ENCODE measurements at regions not wholly inside any gene's neighbourhood (a gene's known extent, or its start where the extent isn't known, plus 50 kb on each side); places are given as distances from the start of the nearest gene placed in this dataset.
"Not testable (repeated sequence)": the region's sequence is repeated elsewhere in the genome, so short reads cannot be mapped to it uniquely, and the experiment has no call there.

DNA sequence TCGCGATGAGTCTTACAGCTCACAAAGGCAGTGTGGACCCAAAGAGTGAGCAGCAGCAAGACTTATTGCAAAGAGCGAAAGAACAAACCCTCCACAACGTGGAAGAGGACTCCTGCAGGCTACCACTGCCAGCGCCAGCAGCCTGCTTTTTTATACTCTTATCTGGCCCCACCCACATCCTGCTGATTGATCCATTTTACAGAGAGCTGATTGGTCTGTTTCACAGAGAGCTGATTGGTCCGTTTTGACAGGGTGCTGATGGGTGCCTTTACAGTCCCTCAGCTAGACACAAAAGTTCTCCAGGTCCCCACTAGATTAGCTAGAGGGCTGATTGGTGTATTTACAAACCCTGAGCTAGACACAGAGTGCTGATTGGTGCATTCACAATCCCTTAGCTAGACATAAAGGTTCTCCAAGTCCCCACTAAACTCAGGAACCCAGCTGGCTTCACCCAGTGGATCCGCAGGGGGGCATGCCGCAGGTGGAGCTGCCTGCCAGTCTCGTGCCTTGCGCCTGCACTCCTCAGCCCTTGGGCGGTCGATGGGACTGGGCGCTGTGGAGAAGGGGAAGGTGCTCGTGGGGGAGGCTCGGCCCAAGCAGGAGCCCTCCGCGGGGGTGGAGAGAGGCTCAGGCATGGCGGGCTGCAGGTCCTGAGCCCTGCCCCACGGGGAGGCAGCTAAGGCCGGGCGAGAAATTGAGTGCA lies 75.7 kb downstream of the QDPR start:
- not testable (repeated sequence) for DNase-seq, H3K36me3 Mint-ChIP-seq

DNA sequence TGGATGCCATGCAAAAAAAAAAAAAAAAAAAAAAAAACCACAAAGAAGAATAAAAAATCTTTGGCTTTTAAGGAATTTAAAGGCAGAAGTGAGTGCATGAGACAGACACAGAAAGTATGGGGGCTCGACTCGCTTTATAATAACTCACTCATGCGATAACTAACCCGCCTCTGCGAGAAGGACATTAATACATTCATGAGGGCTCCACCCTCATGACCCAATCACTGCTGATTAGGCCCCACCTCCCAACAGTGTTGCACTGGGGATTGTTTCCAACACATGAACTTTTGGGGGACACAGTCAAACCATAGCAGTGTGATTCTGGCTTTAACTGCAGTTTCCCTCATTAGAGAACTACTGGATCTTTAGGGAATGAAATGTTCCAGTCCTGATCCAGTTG lies 78.1 kb downstream of the QDPR start:
- Mint-ChIP-seq H3K4me3 (no peak overlapping the region), H3K4me1 (no peaks in the 10 kb centered on the region), H3K36me3 (no peaks in the 10 kb centered on the region), H3K27ac (no peak overlapping the region), H3K9me3 (peaks cover 8% of the 10 kb centered on the region), H3K27me3 (peaks cover 2% of the 10 kb centered on the region)
- POLR2A ChIA-PET = no interaction called here
- ATAC-seq (ENCODE audit: low read depth) (no peak), DNase-seq (no peak)

More for the DNA sequence above, 75.7 kb downstream of the QDPR start:
- POLR2A ChIA-PET; H3K9me3 Mint-ChIP-seq; ATAC-seq (ENCODE audit: low read depth); H3K4me1 Mint-ChIP-seq; H3K27me3 Mint-ChIP-seq; H3K27ac Mint-ChIP-seq; H3K4me3 Mint-ChIP-seq: not testable (repeated sequence)

DNA sequence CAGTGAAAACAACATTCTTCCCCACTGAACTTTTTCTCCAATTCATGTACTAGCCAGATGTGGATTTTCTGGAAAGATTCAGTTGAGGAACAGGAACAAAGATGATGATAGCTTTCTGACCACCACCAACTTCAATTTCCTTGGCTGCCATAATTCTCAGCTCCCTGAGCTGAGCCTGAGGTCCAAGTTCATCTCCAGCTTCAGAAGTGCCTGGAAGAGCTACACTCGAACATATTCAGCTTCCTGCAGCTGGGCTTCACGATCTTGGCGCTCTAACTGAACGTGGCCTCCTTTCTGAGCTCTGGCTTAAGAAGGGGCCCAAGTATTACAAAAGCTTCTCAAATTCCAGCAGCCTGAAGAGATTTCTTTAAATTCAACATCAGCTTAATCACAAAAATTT lies 83.9 kb downstream of the QDPR start:
- H3K9me3 Mint-ChIP-seq = peaks cover 5% of the 10 kb centered on the region
- ATAC-seq (ENCODE audit: low read depth) = no peak
- no peak overlapping the region for H3K4me3 Mint-ChIP-seq
- H3K27ac Mint-ChIP-seq = no peak overlapping the region
- no peak for DNase-seq
- peaks cover 2% of the 10 kb centered on the region for H3K27me3 Mint-ChIP-seq
- POLR2A ChIA-PET = no interaction called here
- no peaks in the 10 kb centered on the region for H3K4me1 Mint-ChIP-seq
- no peaks in the 10 kb centered on the region for H3K36me3 Mint-ChIP-seq

DNA sequence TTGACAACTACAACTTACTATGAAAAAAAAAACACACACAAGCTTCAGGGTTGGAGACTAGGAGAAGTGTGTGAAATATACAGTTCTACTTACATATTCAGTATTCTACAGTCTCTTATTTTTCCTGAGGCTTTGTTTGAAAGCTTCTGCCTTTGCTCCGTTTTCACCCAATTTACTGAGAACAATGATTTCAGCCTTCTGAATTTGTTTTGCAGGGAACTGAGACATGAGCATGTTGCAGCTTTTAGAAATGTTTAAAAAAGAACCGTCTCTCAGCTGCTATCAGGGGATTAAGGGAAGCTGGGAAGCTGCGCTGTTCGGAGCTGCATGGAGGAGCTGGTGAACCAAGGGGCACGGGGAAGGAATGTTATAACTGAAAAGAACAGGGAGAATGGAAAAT lies 85.7 kb downstream of the QDPR start:
- Mint-ChIP-seq H3K27ac (no peak overlapping the region), H3K27me3 (peaks cover 2% of the 10 kb centered on the region), H3K9me3 (peaks cover under 1% of the 10 kb centered on the region), H3K4me1 (no peaks in the 10 kb centered on the region), H3K36me3 (no peaks in the 10 kb centered on the region), H3K4me3 (no peak overlapping the region)
- DNase-seq (no peak), ATAC-seq (ENCODE audit: low read depth) (no peak)
- POLR2A ChIA-PET = no interaction called here

DNA sequence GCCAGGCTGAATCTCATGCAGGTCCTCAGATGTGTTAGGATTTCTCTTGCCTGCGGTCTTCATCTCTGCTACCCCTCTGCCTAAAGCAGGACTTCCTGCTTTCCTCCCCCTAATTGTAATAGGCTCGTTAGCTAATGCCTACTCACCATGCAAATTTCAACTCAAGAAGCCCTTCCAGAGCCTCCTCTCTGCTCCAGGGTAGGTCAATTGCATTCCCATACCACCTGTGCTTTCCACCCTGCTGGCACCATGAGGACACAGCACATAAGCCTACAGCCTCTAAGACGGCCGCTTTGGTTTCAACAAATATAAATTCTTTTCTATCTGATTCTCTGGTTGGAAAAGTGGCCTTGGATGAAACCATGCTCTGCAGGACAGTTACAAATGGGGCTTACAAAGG lies 93.9 kb downstream of the QDPR start:
- Mint-ChIP-seq H3K36me3 (no peaks in the 10 kb centered on the region), H3K27me3 (no peaks in the 10 kb centered on the region), H3K9me3 (peaks cover 9% of the 10 kb centered on the region), H3K27ac (no peak overlapping the region), H3K4me1 (no peaks in the 10 kb centered on the region), H3K4me3 (no peak overlapping the region)
- DNase-seq (no peak), ATAC-seq (ENCODE audit: low read depth) (no peak)
- POLR2A ChIA-PET = no interaction called here

DNA sequence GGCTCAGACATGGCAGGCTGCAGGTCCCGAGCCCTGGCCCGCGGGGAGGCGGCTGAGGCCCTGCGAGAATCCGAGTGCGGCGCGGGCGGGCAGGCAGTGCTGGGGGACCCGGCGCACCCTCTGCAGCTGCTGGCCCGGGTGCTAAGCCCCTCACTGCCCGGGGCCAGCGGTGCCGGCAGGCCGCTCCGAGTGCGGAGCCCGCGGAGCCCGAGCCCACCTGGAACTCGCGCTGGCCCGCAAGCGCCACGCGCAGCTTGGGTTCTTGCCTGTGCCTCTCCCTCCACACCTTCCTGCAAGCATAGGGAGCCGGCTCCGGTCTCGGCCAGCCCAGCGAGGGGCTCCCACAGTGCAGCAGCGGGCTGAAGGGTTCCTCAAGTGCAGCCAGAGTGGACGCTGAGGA lies 97.5 kb downstream of the QDPR start:
- H3K4me3 Mint-ChIP-seq = no peak overlapping the region
- H3K9me3 Mint-ChIP-seq = peaks cover 9% of the 10 kb centered on the region
- H3K4me1 Mint-ChIP-seq = no peaks in the 10 kb centered on the region
- POLR2A ChIA-PET = no interaction called here
- no peak overlapping the region for H3K27ac Mint-ChIP-seq
- no peaks in the 10 kb centered on the region for H3K36me3 Mint-ChIP-seq
- no peak for DNase-seq
- no peak for ATAC-seq (ENCODE audit: low read depth)
- H3K27me3 Mint-ChIP-seq = no peaks in the 10 kb centered on the region

DNA sequence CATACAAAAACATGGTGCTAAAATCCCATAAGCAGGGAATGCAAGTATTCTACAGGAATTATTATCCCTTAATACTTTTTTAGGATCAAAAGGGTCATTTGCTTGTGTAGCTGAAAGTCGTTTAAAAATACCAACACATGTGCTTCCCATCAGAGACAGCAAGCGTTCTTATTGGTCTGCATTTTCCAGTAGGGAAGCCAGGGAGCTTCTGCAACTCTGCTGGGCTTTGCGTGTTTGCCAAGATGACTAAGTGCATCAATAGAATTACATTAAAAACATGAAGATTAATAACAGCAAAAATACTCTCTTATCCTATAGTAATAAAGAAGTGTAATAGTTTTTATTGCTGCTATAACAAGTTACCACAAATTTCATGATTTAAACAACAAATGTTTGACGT lies 111.2 kb downstream of the QDPR start:
- no peaks in the 10 kb centered on the region for H3K36me3 Mint-ChIP-seq
- no peak overlapping the region for H3K27ac Mint-ChIP-seq
- DNase-seq = no peak
- no peaks in the 10 kb centered on the region for H3K27me3 Mint-ChIP-seq
- ATAC-seq (ENCODE audit: low read depth) = no peak
- no peaks in the 10 kb centered on the region for H3K9me3 Mint-ChIP-seq
- H3K4me1 Mint-ChIP-seq = no peaks in the 10 kb centered on the region
- H3K4me3 Mint-ChIP-seq = no peak overlapping the region
- POLR2A ChIA-PET = no interaction called here

DNA sequence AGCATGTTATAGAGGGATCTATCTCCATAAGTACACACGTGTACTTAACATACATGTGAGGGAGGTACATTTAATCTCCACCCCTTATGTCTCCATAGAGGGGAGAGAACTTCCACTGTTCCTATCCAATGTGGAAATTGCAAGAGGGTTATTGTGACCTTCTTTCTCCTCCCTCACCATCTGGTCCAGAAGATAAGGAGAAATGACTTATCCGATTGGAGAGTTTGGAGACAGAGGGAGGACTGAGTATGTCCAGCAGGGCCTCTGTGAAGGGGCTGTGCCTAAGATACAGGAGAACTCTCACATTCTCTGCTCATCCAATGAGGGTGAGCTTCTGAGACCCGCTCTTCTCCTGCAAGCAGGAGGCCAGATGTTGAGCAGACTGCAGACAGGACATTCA lies 113.1 kb downstream of the QDPR start:
- H3K27me3 Mint-ChIP-seq = no peaks in the 10 kb centered on the region
- POLR2A ChIA-PET = no interaction called here
- no peak overlapping the region for H3K4me3 Mint-ChIP-seq
- ATAC-seq (ENCODE audit: low read depth) = no peak
- no peak overlapping the region for H3K27ac Mint-ChIP-seq
- H3K9me3 Mint-ChIP-seq = no peaks in the 10 kb centered on the region
- H3K36me3 Mint-ChIP-seq = no peaks in the 10 kb centered on the region
- no peaks in the 10 kb centered on the region for H3K4me1 Mint-ChIP-seq
- no peak for DNase-seq

DNA sequence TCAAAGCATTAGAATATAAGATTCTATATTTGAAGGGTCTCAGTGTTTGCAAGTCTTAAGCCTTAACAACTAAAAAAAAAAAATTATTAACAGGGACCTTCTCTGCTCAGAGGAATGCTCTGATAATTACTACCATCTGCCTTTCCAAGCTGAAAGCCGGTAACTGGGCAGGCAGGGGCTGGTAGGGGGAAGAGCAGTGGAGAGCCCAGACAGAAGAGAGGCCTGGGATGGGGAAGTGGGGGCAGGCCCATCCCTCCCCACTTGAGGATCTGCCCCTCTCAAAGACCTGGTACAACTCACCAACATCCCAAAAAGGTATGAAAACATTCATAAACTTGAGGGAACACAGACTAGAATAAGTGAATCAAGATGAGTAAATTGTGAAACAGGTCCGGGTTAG lies 113.9 kb downstream of the QDPR start:
- H3K9me3 Mint-ChIP-seq = no peaks in the 10 kb centered on the region
- H3K27me3 Mint-ChIP-seq = no peaks in the 10 kb centered on the region
- ATAC-seq (ENCODE audit: low read depth) (no peak), DNase-seq (no peak)
- no peaks in the 10 kb centered on the region for H3K36me3 Mint-ChIP-seq
- no peaks in the 10 kb centered on the region for H3K4me1 Mint-ChIP-seq
- H3K27ac Mint-ChIP-seq = no peak overlapping the region
- no peak overlapping the region for H3K4me3 Mint-ChIP-seq
- POLR2A ChIA-PET = no interaction called here

DNA sequence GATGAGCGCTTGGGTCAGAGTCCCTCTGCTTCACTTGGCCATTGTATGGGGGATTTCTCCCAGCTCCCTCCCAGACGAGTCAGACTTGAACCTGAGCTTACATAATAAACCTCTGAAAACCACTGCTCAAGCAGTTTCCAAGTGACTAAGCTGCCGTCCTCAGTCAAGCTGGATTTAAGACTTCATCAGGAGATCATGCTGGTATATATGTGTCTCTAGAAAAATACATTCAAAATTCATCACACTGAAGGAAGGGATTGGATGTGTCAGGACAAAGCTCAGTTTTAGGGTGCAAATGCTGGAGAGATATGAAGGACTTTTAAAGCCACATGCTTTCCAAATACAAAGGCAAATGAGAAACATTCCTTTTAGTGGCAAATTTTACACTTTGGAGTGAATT lies 114.3 kb downstream of the QDPR start:
- Mint-ChIP-seq H3K27me3 (no peaks in the 10 kb centered on the region), H3K9me3 (no peaks in the 10 kb centered on the region), H3K4me3 (no peak overlapping the region), H3K27ac (no peak overlapping the region), H3K36me3 (no peaks in the 10 kb centered on the region), H3K4me1 (no peaks in the 10 kb centered on the region)
- no peak for DNase-seq
- no peak for ATAC-seq (ENCODE audit: low read depth)
- POLR2A ChIA-PET = no interaction called here

DNA sequence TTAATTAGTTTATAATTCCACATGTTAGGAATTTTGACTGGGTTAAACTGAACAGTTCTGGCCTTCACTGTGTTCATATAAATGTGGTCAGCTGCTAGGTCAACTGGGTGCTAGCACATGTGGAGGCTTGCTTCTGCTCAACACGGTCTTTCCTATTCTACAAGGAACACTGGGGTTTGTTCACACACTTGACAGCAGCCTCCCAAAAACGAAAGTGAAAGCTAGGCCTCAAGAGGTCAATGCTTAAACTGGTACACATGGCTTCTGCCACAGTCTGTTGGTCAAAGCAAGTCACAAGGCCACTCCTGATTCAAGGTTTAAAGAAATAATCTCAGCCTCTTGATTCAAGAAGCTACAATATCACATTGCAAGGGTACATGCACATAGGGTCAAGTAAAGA lies 126.5 kb downstream of the QDPR start:
- ATAC-seq (ENCODE audit: low read depth) = peak; percentile 66
- peaks cover 12% of the 10 kb centered on the region for H3K36me3 Mint-ChIP-seq
- H3K4me3 Mint-ChIP-seq = peak overlapping the region; percentile 26
- POLR2A ChIA-PET = no interaction called here
- peak overlapping the region; percentile 54 for H3K27ac Mint-ChIP-seq
- H3K9me3 Mint-ChIP-seq = peaks cover 4% of the 10 kb centered on the region
- H3K4me1 Mint-ChIP-seq = peaks cover 9% of the 10 kb centered on the region
- H3K27me3 Mint-ChIP-seq = no peaks in the 10 kb centered on the region
- DNase-seq = no peak

DNA sequence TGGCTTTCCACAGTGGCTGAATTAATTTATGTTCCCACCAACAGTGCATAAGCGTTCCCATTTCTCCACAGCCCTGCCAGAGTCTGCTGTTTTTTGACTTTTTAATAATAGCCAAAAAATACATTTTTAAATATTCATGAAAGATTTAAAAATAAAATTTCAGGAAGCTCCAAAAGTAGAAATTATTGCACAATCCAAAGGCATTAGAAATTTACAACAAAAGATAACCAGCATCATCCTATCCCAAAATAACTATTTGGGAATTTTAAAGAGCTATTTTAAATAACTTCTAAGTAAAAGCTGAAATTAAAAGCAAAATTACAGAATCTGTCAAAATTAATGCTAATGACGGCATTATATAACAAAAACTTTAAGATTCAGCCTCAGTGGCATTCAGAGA lies 131.5 kb downstream of the QDPR start:
- Mint-ChIP-seq H3K36me3 (peaks cover 3% of the 10 kb centered on the region), H3K27ac (no peak overlapping the region), H3K9me3 (peaks cover 3% of the 10 kb centered on the region), H3K4me1 (peaks cover under 1% of the 10 kb centered on the region), H3K27me3 (peaks cover 7% of the 10 kb centered on the region), H3K4me3 (no peak overlapping the region)
- DNase-seq (no peak), ATAC-seq (ENCODE audit: low read depth) (no peak)
- POLR2A ChIA-PET = no interaction called here

DNA sequence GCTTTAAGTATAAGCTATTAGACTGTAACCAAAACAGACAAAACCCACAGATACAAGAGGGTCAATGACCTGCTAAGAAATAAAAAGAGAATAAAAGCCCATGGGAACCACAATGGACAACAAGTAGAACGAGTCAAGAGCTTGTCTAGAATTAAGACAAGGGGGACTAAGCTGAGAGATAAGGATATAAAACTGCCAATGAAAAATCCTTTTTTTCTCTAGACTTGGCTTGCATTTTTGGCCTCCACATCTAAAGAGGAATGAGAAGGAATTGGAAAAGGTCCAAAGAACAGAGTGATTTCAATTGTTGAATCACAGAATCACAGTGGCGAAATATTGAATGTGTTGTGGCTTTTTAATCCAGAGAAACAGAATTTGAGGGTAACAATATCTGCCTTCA lies 135.7 kb downstream of the QDPR start:
- H3K4me1 Mint-ChIP-seq = no peaks in the 10 kb centered on the region
- POLR2A ChIA-PET = no interaction called here
- H3K27me3 Mint-ChIP-seq = peaks cover 13% of the 10 kb centered on the region
- DNase-seq (no peak), ATAC-seq (ENCODE audit: low read depth) (no peak)
- no peak overlapping the region for H3K4me3 Mint-ChIP-seq
- no peaks in the 10 kb centered on the region for H3K9me3 Mint-ChIP-seq
- no peaks in the 10 kb centered on the region for H3K36me3 Mint-ChIP-seq
- no peak overlapping the region for H3K27ac Mint-ChIP-seq

DNA sequence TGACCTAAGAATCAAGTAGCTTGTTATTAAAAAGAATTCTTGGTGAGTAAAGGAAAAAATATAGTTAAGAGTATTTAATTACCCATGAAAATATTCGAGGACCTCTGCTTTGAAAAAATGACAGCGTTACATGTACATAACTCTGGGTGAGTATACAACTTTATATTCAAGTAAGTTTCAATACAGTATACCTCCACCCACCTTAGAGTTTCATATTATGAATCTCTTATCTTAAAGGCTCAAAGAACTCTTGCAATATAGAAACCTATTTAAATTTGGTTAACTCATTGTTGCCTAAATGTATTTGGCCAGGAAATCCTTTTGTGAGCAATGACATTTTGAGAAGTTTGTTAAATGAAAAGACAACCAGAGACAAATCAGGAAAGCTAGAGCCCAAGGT lies 138.2 kb downstream of the QDPR start:
- ATAC-seq (ENCODE audit: low read depth) = no peak
- H3K36me3 Mint-ChIP-seq = no peaks in the 10 kb centered on the region
- POLR2A ChIA-PET = no interaction called here

DNA sequence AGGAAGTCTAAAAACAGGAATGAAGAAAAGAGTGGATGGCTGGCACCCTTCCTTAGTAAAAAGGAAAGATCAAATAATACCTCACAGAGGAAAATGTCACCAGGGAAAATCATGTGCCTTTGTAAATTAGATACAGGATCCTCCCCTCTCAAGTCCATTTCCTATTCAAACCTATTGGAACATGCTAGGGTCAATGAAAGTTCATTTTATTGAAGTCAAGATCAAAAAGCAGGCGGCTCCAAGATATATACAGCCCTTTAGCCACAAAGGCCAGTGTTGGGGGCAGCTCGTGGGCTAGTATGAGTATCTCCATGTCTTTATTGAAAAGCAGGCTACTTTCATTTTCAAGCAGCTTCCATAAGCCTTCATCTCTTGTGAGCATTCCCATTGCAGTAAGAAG lies 141.1 kb downstream of the QDPR start:
- Mint-ChIP-seq H3K27me3 (peaks cover 7% of the 10 kb centered on the region), H3K4me3 (no peak overlapping the region), H3K27ac (no peak overlapping the region), H3K36me3 (no peaks in the 10 kb centered on the region), H3K4me1 (no peaks in the 10 kb centered on the region), H3K9me3 (no peaks in the 10 kb centered on the region)
- no peak for DNase-seq
- POLR2A ChIA-PET = no interaction called here
- ATAC-seq (ENCODE audit: low read depth) = no peak

More for the DNA sequence above, 138.2 kb downstream of the QDPR start:
- Mint-ChIP-seq H3K27ac (no peak overlapping the region), H3K27me3 (peaks cover 13% of the 10 kb centered on the region), H3K9me3 (no peaks in the 10 kb centered on the region), H3K4me3 (no peak overlapping the region), H3K4me1 (no peaks in the 10 kb centered on the region)
- no peak for DNase-seq

Measured in activated naive CD8-positive, alpha-beta T cell treated with anti-CD3 and anti-CD28 coated beads, Interleukin-2, amount 10 ng/mL, durations not matched to agents 7 days and 5 days (primary cell).